HG02763 (cell line): ENCODE measurements at regions not wholly inside any gene's neighbourhood (a gene's known extent, or its start where the extent isn't known, plus 50 kb on each side); places are given as distances from the start of the nearest gene placed in this dataset.

ENCODE experiments used
- ATAC-seq: cut with Tn5 transposase; IDR thresholded peaks from one replicate; pipeline ENCODE4 v1.9.1; 2021; ENCODE audit warnings: mild to moderate bottlenecking, moderate library complexity; ENCODE audit not compliant: unreplicated experiment

- no peak for ATAC-seq
Observed at GRCh38 chr12:25009496-25010092, 60.7 kb upstream of the BCAT1 start.

GRCh38 chr12:25005376-25005775 is 56.5 kb upstream of the BCAT1 start:
- ATAC-seq, result peak; percentile 38

GRCh38 chr12:25004447-25004846 is 55.5 kb upstream of the BCAT1 start:
- no peak for ATAC-seq

- no peak for ATAC-seq
Observed at GRCh38 chr12:25001311-25001710, 52.4 kb upstream of the BCAT1 start.
